ENCODE measurements at regions not wholly inside any gene's neighbourhood (a gene's known extent, or its start where the extent isn't known, plus 50 kb on each side); places are given as distances from the start of the nearest gene placed in this dataset.

DNA sequence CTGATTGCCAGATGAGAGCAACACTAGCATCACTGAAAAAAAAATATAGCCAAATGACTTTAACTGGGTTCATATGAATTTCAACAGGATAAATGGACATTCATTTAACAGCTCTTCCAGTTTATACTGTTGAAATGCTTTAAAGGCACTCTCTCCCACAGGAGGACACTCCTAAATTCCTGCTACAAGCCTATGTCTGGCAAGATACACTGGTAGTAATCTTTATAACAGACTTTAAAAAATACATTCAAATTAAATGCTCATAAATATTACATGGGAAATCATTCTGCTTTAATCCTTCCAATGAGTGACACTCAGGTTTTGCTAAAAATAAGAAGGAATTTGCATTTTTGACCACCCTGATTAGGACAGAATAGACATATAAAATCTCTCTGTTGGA is 526.7 kb upstream of the ADAMTS5 start:
- TF ChIP-seq, protein P1, sequence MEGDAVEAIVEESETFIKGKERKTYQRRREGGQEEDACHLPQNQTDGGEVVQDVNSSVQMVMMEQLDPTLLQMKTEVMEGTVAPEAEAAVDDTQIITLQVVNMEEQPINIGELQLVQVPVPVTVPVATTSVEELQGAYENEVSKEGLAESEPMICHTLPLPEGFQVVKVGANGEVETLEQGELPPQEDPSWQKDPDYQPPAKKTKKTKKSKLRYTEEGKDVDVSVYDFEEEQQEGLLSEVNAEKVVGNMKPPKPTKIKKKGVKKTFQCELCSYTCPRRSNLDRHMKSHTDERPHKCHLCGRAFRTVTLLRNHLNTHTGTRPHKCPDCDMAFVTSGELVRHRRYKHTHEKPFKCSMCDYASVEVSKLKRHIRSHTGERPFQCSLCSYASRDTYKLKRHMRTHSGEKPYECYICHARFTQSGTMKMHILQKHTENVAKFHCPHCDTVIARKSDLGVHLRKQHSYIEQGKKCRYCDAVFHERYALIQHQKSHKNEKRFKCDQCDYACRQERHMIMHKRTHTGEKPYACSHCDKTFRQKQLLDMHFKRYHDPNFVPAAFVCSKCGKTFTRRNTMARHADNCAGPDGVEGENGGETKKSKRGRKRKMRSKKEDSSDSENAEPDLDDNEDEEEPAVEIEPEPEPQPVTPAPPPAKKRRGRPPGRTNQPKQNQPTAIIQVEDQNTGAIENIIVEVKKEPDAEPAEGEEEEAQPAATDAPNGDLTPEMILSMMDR (IDR thresholded peaks at IDR 0.05), result no peak
- TF ChIP-seq, protein P2, sequence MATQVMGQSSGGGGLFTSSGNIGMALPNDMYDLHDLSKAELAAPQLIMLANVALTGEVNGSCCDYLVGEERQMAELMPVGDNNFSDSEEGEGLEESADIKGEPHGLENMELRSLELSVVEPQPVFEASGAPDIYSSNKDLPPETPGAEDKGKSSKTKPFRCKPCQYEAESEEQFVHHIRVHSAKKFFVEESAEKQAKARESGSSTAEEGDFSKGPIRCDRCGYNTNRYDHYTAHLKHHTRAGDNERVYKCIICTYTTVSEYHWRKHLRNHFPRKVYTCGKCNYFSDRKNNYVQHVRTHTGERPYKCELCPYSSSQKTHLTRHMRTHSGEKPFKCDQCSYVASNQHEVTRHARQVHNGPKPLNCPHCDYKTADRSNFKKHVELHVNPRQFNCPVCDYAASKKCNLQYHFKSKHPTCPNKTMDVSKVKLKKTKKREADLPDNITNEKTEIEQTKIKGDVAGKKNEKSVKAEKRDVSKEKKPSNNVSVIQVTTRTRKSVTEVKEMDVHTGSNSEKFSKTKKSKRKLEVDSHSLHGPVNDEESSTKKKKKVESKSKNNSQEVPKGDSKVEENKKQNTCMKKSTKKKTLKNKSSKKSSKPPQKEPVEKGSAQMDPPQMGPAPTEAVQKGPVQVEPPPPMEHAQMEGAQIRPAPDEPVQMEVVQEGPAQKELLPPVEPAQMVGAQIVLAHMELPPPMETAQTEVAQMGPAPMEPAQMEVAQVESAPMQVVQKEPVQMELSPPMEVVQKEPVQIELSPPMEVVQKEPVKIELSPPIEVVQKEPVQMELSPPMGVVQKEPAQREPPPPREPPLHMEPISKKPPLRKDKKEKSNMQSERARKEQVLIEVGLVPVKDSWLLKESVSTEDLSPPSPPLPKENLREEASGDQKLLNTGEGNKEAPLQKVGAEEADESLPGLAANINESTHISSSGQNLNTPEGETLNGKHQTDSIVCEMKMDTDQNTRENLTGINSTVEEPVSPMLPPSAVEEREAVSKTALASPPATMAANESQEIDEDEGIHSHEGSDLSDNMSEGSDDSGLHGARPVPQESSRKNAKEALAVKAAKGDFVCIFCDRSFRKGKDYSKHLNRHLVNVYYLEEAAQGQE (IDR thresholded peaks at IDR 0.05; ENCODE audit: insufficient read depth in 1 of 2, low read depth in 2 of 2, low read length in 1 of 2), result no peak
- TF ChIP-seq POLR2AphosphoS5 (IDR thresholded peaks at IDR 0.05; ENCODE audit: low read depth, low read length) (no peak), SIN3A (IDR thresholded peaks at IDR 0.05; ENCODE audit: borderline replicate concordance, insufficient read depth, low read depth, low read length) (no peak), TCF7L2 (IDR thresholded peaks at IDR 0.05; ENCODE audit: low read depth, low read length) (no peak)
